ENCODE measurements at regions not wholly inside any gene's neighbourhood (a gene's known extent, or its start where the extent isn't known, plus 50 kb on each side); places are given as distances from the start of the nearest gene placed in this dataset.

GRCh38 chr10:78354101-78354500, 320.4 kb downstream of the RPS24 start:
- no peak overlapping the region for H3K4me3 Mint-ChIP-seq
- intact Hi-C loops (cut with micrococcal nuclease), result no loop called here
- H3K27me3 Mint-ChIP-seq, result peaks cover 2% of the 10 kb centered on the region
- DNase-seq, result no peak
- no peaks in the 10 kb centered on the region for H3K36me3 Mint-ChIP-seq (ENCODE audit: low read depth)
- no peak overlapping the region for H3K27ac Mint-ChIP-seq
- H3K4me1 Mint-ChIP-seq, result no peaks in the 10 kb centered on the region
- H3K9me3 Mint-ChIP-seq, result no peaks in the 10 kb centered on the region

- peaks cover 2% of the 10 kb centered on the region for H3K27me3 Mint-ChIP-seq
- no peaks in the 10 kb centered on the region for H3K36me3 Mint-ChIP-seq (ENCODE audit: low read depth)
- no peak overlapping the region for H3K4me3 Mint-ChIP-seq
- DNase-seq, result no peak
- H3K27ac Mint-ChIP-seq, result no peak overlapping the region
- intact Hi-C loops (cut with micrococcal nuclease), result no loop called here
- H3K4me1 Mint-ChIP-seq, result peaks cover 2% of the 10 kb centered on the region
- H3K9me3 Mint-ChIP-seq, result no peaks in the 10 kb centered on the region
Observed at GRCh38 chr10:78356291-78356900, 322.7 kb downstream of the RPS24 start.

GRCh38 chr10:78357141-78358063, 323.7 kb downstream of the RPS24 start:
- Mint-ChIP-seq H3K4me3 (no peak overlapping the region), H3K27ac (no peak overlapping the region), H3K36me3 (ENCODE audit: low read depth) (no peaks in the 10 kb centered on the region), H3K27me3 (peaks cover 2% of the 10 kb centered on the region), H3K9me3 (no peaks in the 10 kb centered on the region), H3K4me1 (peaks cover 9% of the 10 kb centered on the region)
- intact Hi-C loops (cut with micrococcal nuclease), result no loop called here
- no peak for DNase-seq

GRCh38 chr10:78358351-78358750, 324.7 kb downstream of the RPS24 start:
- intact Hi-C loops (cut with micrococcal nuclease), result no loop called here
- Mint-ChIP-seq H3K9me3 (no peaks in the 10 kb centered on the region), H3K36me3 (ENCODE audit: low read depth) (no peaks in the 10 kb centered on the region), H3K4me1 (peaks cover 12% of the 10 kb centered on the region), H3K27ac (no peak overlapping the region), H3K4me3 (no peak overlapping the region), H3K27me3 (peaks cover 2% of the 10 kb centered on the region)
- DNase-seq, result no peak

- Mint-ChIP-seq H3K27me3 (no peaks in the 10 kb centered on the region), H3K27ac (no peak overlapping the region), H3K4me1 (peaks cover 12% of the 10 kb centered on the region), H3K4me3 (no peak overlapping the region), H3K36me3 (ENCODE audit: low read depth) (no peaks in the 10 kb centered on the region), H3K9me3 (no peaks in the 10 kb centered on the region)
- intact Hi-C loops (cut with micrococcal nuclease), result no loop called here
- no peak for DNase-seq
Observed at GRCh38 chr10:78358982-78359381, 325.3 kb downstream of the RPS24 start.

GRCh38 chr10:78359640-78360091, 326.0 kb downstream of the RPS24 start:
- Mint-ChIP-seq H3K9me3 (no peaks in the 10 kb centered on the region), H3K27me3 (no peaks in the 10 kb centered on the region), H3K27ac (no peak overlapping the region), H3K4me3 (no peak overlapping the region), H3K36me3 (ENCODE audit: low read depth) (no peaks in the 10 kb centered on the region), H3K4me1 (peaks cover 12% of the 10 kb centered on the region)
- DNase-seq, result no peak
- intact Hi-C loops (cut with micrococcal nuclease), result no loop called here

GRCh38 chr10:78360284-78360683, 326.6 kb downstream of the RPS24 start:
- Mint-ChIP-seq H3K4me3 (no peak overlapping the region), H3K36me3 (ENCODE audit: low read depth) (no peaks in the 10 kb centered on the region), H3K27me3 (no peaks in the 10 kb centered on the region), H3K9me3 (no peaks in the 10 kb centered on the region), H3K4me1 (peaks cover 12% of the 10 kb centered on the region), H3K27ac (no peak overlapping the region)
- intact Hi-C loops (cut with micrococcal nuclease), result no loop called here
- DNase-seq, result no peak

- no peaks in the 10 kb centered on the region for H3K27me3 Mint-ChIP-seq
- intact Hi-C loops (cut with micrococcal nuclease), result no loop called here
- DNase-seq, result no peak
- no peak overlapping the region for H3K27ac Mint-ChIP-seq
- H3K4me1 Mint-ChIP-seq, result peaks cover 12% of the 10 kb centered on the region
- H3K4me3 Mint-ChIP-seq, result no peak overlapping the region
- no peaks in the 10 kb centered on the region for H3K36me3 Mint-ChIP-seq (ENCODE audit: low read depth)
- H3K9me3 Mint-ChIP-seq, result no peaks in the 10 kb centered on the region
Observed at GRCh38 chr10:78361031-78361430, 327.4 kb downstream of the RPS24 start.

GRCh38 chr10:78362406-78363022, 328.9 kb downstream of the RPS24 start:
- peak; percentile 68 for DNase-seq
- no peaks in the 10 kb centered on the region for H3K9me3 Mint-ChIP-seq
- intact Hi-C loops (cut with micrococcal nuclease), result no loop called here
- H3K36me3 Mint-ChIP-seq (ENCODE audit: low read depth), result no peaks in the 10 kb centered on the region
- peak overlapping the region; percentile 60 for H3K4me3 Mint-ChIP-seq
- peak overlapping the region; percentile 85 for H3K27ac Mint-ChIP-seq
- no peaks in the 10 kb centered on the region for H3K27me3 Mint-ChIP-seq
- peaks cover 12% of the 10 kb centered on the region for H3K4me1 Mint-ChIP-seq

- DNase-seq, result no peak
- Mint-ChIP-seq H3K9me3 (no peaks in the 10 kb centered on the region), H3K4me3 (no peak overlapping the region), H3K4me1 (peaks cover 12% of the 10 kb centered on the region), H3K27me3 (no peaks in the 10 kb centered on the region), H3K36me3 (ENCODE audit: low read depth) (no peaks in the 10 kb centered on the region), H3K27ac (no peak overlapping the region)
- intact Hi-C loops (cut with micrococcal nuclease), result no loop called here
Observed at GRCh38 chr10:78363190-78363589, 329.5 kb downstream of the RPS24 start.

GRCh38 chr10:78365694-78366093, 332.0 kb downstream of the RPS24 start:
- H3K9me3 Mint-ChIP-seq, result no peaks in the 10 kb centered on the region
- peaks cover 2% of the 10 kb centered on the region for H3K27me3 Mint-ChIP-seq
- H3K36me3 Mint-ChIP-seq (ENCODE audit: low read depth), result no peaks in the 10 kb centered on the region
- peaks cover 12% of the 10 kb centered on the region for H3K4me1 Mint-ChIP-seq
- H3K4me3 Mint-ChIP-seq, result no peak overlapping the region
- no peak overlapping the region for H3K27ac Mint-ChIP-seq
- intact Hi-C loops (cut with micrococcal nuclease), result no loop called here
- no peak for DNase-seq

GRCh38 chr10:78366663-78367411, 333.2 kb downstream of the RPS24 start:
- DNase-seq, result no peak
- Mint-ChIP-seq H3K4me3 (no peak overlapping the region), H3K27ac (no peak overlapping the region), H3K4me1 (peaks cover 7% of the 10 kb centered on the region), H3K36me3 (ENCODE audit: low read depth) (no peaks in the 10 kb centered on the region), H3K9me3 (no peaks in the 10 kb centered on the region), H3K27me3 (peaks cover 4% of the 10 kb centered on the region)
- intact Hi-C loops (cut with micrococcal nuclease), result no loop called here

GRCh38 chr10:78367751-78368150, 334.1 kb downstream of the RPS24 start:
- no peaks in the 10 kb centered on the region for H3K9me3 Mint-ChIP-seq
- no peaks in the 10 kb centered on the region for H3K4me1 Mint-ChIP-seq
- no peak overlapping the region for H3K27ac Mint-ChIP-seq
- intact Hi-C loops (cut with micrococcal nuclease), result no loop called here
- DNase-seq, result no peak
- H3K4me3 Mint-ChIP-seq, result no peak overlapping the region
- H3K27me3 Mint-ChIP-seq, result peaks cover 4% of the 10 kb centered on the region
- H3K36me3 Mint-ChIP-seq (ENCODE audit: low read depth), result no peaks in the 10 kb centered on the region

Measured in activated CD4-positive, alpha-beta T cell treated with anti-CD3 and anti-CD28 coated beads, Interleukin-2, amount 10 ng/mL, durations not matched to agents 24 days and 14 days (primary cell).